Thoracic aorta (tissue), 2 donors: ENCODE measurements at regions not wholly inside any gene's neighbourhood (a gene's known extent, or its start where the extent isn't known, plus 50 kb on each side); places are given as distances from the start of the nearest gene placed in this dataset.

ENCODE experiments used
- ATAC-seq: fragments of 150-250 bp; one replicate; pipeline ENCODE4 v1.8.0; 2017; ENCODE audit warnings: low read depth; ENCODE audit not compliant: insufficient number of reproducible peaks, low FRiP score
- DNase-seq: peaks from one replicate; pipeline ENCODE4 v3.0.0-alpha.2; 2020; ENCODE audit warnings: low spot score
- H3K27ac ChIP-seq, 2 donors: fragments of 200-600 bp; sonication (generic); 1 replicate in 1 of 2; 2 replicates in 1 of 2; pipeline ENCODE4 v1.5.1; 2016; ENCODE audit warnings: mild to moderate bottlenecking in 2 of 2, moderate library complexity in 2 of 2
- H3K27me3 ChIP-seq: fragments of 200-600 bp; sonication (generic); replicated peaks from 2 replicates; pipeline ENCODE4 v1.6.0; 2016; ENCODE audit warnings: mild to moderate bottlenecking; ENCODE audit not compliant: insufficient read depth
- H3K36me3 ChIP-seq: fragments of 200-600 bp; sonication (generic); one replicate; pipeline ENCODE4 v1.5.1; 2016
- H3K4me1 ChIP-seq, 2 donors: fragments of 200-600 bp; sonication (generic); 1 replicate in 1 of 2; 2 replicates in 1 of 2; pipeline versions ENCODE4 v1.5.1 to v1.6.0; 2016; ENCODE audit warnings: low read depth in 2 of 2, mild to moderate bottlenecking in 1 of 2; ENCODE audit not compliant: control insufficient read depth in 1 of 2
- H3K4me3 ChIP-seq: fragments of 200-600 bp; sonication (generic); 2 replicates; pipeline ENCODE4 v1.5.1; 2016; ENCODE audit warnings: mild to moderate bottlenecking
- H3K9me3 ChIP-seq: fragments of 200-600 bp; sonication (generic); 2 replicates; pipeline ENCODE4 v1.5.1; 2016
- CTCF ChIP-seq: fragments of 200-600 bp; sonication (generic); IDR thresholded peaks from one replicate; pipeline ENCODE4 v1.5.1; 2019; ENCODE audit warnings: antibody characterized with exemption

- H3K4me3 ChIP-seq: no peak overlapping the region
- no peak for ATAC-seq
- H3K4me1 ChIP-seq: peaks cover 31 to 56% of the 10 kb centered on the region in 2 donors
- peak overlapping the region in 1 of 2 donors; percentile 20 for H3K27ac ChIP-seq
- no peaks in the 10 kb centered on the region for H3K9me3 ChIP-seq
- no peaks in the 10 kb centered on the region for H3K36me3 ChIP-seq
- H3K27me3 ChIP-seq: no peaks in the 10 kb centered on the region
- no peak for DNase-seq
- TF ChIP-seq CTCF: no peak
These were observed 212.5 kb upstream of the CNR1 start for GRCh38 chr6:88378639-88379038.

GRCh38 chr6:88377976-88378568 lies 211.9 kb upstream of the CNR1 start:
- ATAC-seq (no peak), DNase-seq (no peak)
- no peak for TF ChIP-seq CTCF
- peak overlapping the region in 1 of 2 donors; percentile 53 for H3K27ac ChIP-seq
- no peak overlapping the region for H3K4me3 ChIP-seq
- no peaks in the 10 kb centered on the region for H3K9me3 ChIP-seq
- no peaks in the 10 kb centered on the region for H3K27me3 ChIP-seq
- H3K36me3 ChIP-seq: no peaks in the 10 kb centered on the region
- H3K4me1 ChIP-seq: peaks cover 31 to 56% of the 10 kb centered on the region in 2 donors

GRCh38 chr6:88376768-88377387 lies 210.7 kb upstream of the CNR1 start:
- peaks cover 31 to 56% of the 10 kb centered on the region in 2 donors for H3K4me1 ChIP-seq
- no peak overlapping the region for H3K4me3 ChIP-seq
- TF ChIP-seq CTCF: no peak
- no peaks in the 10 kb centered on the region for H3K27me3 ChIP-seq
- DNase-seq (no peak), ATAC-seq (no peak)
- H3K9me3 ChIP-seq: no peaks in the 10 kb centered on the region
- peak overlapping the region; percentile 53 to 65 for H3K27ac ChIP-seq
- no peaks in the 10 kb centered on the region for H3K36me3 ChIP-seq

- no peaks in the 10 kb centered on the region for H3K36me3 ChIP-seq
- H3K4me1 ChIP-seq: peaks cover 29 to 54% of the 10 kb centered on the region in 2 donors
- TF ChIP-seq CTCF: no peak
- peak overlapping the region; percentile 53 to 65 for H3K27ac ChIP-seq
- DNase-seq (no peak), ATAC-seq (no peak)
- no peak overlapping the region for H3K4me3 ChIP-seq
- H3K9me3 ChIP-seq: no peaks in the 10 kb centered on the region
- no peaks in the 10 kb centered on the region for H3K27me3 ChIP-seq
These were observed 210.1 kb upstream of the CNR1 start for GRCh38 chr6:88376197-88376596.

GRCh38 chr6:88374553-88374952 lies 208.4 kb upstream of the CNR1 start:
- DNase-seq (no peak), ATAC-seq (no peak)
- H3K27ac ChIP-seq: no peak overlapping the region
- no peaks in the 10 kb centered on the region for H3K36me3 ChIP-seq
- H3K4me1 ChIP-seq: peaks cover 15 to 37% of the 10 kb centered on the region in 2 donors
- H3K9me3 ChIP-seq: no peaks in the 10 kb centered on the region
- TF ChIP-seq CTCF: no peak
- H3K4me3 ChIP-seq: no peak overlapping the region
- no peaks in the 10 kb centered on the region for H3K27me3 ChIP-seq
